ENCODE measurements at regions not wholly inside any gene's neighbourhood (a gene's known extent, or its start where the extent isn't known, plus 50 kb on each side); places are given as distances from the start of the nearest gene placed in this dataset.

- no peak for TF ChIP-seq ZNF462 (CRISPR knock-in tag; IDR thresholded peaks at IDR 0.05)
Observed at GRCh38 chr15:101568821-101569555, 79.5 kb upstream of the PCSK6 start (continued).

GRCh38 chr15:101568309-101568708, 78.8 kb upstream of the PCSK6 start:
- ATAC-seq, result no peak
- Histone ChIP-seq H3K4me3 (no peak overlapping the region), H3K36me3 (ENCODE audit: insufficient read depth) (no peaks in the 10 kb centered on the region), H3K79me2 (replicated peaks; ENCODE audit: insufficient read depth) (no peaks in the 10 kb centered on the region), H4K20me1 (replicated peaks; ENCODE audit: insufficient read depth) (no peaks in the 10 kb centered on the region), H3K27ac (ENCODE audit: low read depth) (no peak overlapping the region), H2AFZ (no peak overlapping the region), H3K27me3 (ENCODE audit: insufficient read depth) (no peaks in the 10 kb centered on the region), H3K4me2 (no peak overlapping the region), H3K9me2 (ENCODE audit: insufficient read depth) (0 out of 2 replicates have a peak, but pooled peaks cover 3% of the 10 kb centered on the region), H3K4me1 (ENCODE audit: insufficient read depth) (no peaks in the 10 kb centered on the region), H3F3A (replicated peaks; ENCODE audit: low read depth) (no peaks in the 10 kb centered on the region)
- Mint-ChIP-seq H3K27me3 (ENCODE audit: insufficient read depth, low read depth, poor library complexity) (no peaks in the 10 kb centered on the region), H3K4me3 (no peak overlapping the region), H3K4me1 (no peaks in the 10 kb centered on the region), H3K27ac (no peak overlapping the region), H3K36me3 (ENCODE audit: low read depth) (no peaks in the 10 kb centered on the region), H3K9me3 (no peaks in the 10 kb centered on the region)
- TF ChIP-seq EZH2phosphoT487 (IDR thresholded peaks at IDR 0.05; ENCODE audit: unreplicated experiment), result no peak
- no peak for TF ChIP-seq CREB1 (CRISPR knock-in tag; IDR thresholded peaks at IDR 0.05; ENCODE audit: low read depth)
- no peak for TF ChIP-seq ZNF114 (CRISPR knock-in tag; IDR thresholded peaks at IDR 0.05)
- TF ChIP-seq REST (IDR thresholded peaks at IDR 0.05; ENCODE audit: unreplicated experiment), result no peak
- DNase-seq (ENCODE audit: low spot score), result no peak

Measured in GM23338 (cell line).